AML-193 (cell line): ENCODE measurements at regions not wholly inside any gene's neighbourhood (a gene's known extent, or its start where the extent isn't known, plus 50 kb on each side); places are given as distances from the start of the nearest gene placed in this dataset.
A peak's percentile ranks its signal among the peaks of the same experiment; 100 is the strongest.

Source experiments
- DNase-seq, 2 experiments: peaks; one replicate each; lab custom pipeline; 2025; lab: John Stamatoyannopoulos, UW

DNA sequence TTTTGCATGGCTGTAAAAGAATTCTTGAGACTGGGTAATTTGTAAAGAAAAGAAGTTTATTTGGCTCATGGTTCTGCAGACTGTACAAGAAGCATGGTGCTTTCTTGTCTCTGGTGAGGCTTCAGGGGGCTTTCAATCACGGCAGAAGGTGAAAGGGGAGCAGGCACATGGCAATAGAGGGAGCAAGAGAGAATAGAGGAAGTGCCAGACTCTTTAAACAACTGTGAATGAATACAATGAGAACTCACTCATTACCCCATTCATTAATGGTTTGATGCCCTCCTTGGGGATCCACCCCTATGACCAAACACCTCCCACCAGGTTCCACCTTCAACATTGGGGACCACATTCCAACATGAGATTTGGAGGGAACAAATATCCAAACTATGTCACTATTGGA lies 463.5 kb downstream of the MTX2 start:
- no peak for DNase-seq

DNA sequence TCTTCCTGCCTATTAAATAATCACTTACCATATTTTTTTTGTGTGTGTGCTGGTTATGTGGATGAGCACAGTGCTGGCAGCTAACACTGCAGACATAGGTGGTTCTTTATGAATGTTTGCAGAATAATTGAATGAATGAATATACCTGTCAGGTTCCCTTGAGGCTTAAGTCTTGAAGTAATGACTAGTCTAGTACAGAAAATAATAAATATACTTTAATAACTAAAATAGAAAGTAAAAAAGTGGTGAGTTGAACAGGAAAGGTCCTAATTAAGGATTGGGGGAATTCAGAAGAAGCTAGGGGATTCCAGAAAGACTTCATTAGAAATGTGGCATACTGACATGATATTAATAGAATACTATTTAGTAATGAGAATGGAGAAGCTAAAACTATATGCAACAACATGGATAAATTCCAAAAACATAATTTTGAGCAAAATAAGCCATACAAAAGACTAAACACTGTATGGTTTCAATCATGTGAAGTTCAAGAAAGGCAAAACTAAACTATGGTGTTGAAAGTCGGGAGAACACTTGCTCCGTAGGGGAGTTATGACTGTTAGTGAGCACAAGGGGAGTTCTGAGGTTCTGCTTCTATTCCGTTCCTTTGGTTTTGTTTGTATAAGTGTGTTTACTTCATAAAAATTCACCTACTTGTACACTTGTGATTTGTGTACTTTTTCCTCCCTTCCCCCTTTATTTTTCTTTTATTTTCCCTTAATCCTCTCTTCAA lies 464.6 kb downstream of the MTX2 start:
- no peak for DNase-seq

DNA sequence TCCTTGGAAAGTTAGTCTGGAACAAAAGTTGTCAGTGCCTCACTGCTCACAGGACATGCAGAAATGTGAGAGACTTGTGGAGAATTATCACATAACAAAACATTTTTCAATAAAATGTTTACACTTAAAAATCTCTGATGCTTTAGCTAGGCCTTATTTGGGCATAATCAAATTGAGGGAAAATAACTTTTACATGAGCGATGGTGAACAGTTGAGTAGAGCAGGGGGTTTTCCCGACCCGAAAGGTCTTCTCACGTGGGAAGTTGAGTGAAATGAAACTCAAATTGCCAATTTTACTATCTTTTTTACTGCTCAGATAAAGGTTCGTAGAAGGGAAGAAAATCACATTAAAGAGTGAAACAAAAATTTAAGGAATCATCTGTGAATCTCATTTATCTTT lies 465.6 kb downstream of the MTX2 start:
- no peak for DNase-seq

DNA sequence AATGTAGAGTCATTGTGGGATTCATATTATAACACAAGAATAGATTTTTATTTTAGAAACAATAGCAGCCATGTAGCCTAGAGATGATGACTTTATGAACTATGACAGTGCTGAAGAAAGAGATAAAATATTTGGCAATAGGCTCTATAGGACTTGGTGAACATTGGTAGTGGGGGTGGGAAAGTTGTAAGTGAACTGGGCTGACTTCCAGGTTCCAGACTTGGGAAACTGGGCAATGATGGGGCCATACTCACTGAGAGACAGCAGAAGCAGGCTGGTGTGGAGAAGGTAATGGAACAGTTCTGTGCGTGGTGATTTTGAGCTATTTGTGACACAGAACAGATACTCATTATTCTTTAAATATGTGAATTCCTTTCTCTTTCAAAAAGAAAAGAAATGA lies 470.3 kb upstream of the HNRNPA3 start:
- no peak for DNase-seq

DNA sequence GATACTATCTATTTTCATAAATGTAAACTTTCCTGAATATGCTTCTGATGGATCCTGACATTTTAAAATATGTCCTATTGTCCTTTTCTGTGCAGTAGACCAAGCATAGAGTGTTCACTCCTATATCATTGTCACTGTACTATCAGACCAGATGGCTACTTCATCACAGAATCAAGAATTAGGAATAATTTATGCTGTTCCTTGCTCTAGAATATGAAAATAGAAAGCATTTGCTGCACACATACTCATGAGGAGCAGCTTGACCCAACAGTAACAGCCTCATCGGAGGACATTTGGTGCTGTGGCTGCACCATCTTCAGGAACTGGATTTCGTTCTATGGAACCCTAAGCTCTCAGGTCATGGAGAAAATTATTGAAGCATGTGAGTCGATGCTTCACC lies 468.9 kb upstream of the HNRNPA3 start:
- no peak for DNase-seq

DNA sequence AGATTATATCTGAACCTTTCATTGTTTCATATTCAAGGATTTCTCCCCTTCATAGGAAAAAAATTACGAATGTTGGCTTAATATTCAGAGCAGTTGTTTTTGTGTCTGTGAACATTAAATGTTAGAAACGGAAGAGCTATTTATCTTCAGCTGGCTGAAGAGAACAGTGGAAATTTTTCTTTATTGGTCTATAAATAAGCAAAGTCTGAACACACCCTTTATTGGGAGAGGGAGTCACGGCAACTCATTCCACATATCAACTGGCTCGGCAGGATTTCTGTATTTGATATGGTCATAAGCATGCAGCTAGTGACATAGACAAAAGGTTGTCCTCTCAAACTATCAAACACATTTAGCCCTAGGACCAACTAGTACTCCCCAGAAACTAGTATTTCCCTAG lies 468.4 kb upstream of the HNRNPA3 start:
- no peak for DNase-seq

DNA sequence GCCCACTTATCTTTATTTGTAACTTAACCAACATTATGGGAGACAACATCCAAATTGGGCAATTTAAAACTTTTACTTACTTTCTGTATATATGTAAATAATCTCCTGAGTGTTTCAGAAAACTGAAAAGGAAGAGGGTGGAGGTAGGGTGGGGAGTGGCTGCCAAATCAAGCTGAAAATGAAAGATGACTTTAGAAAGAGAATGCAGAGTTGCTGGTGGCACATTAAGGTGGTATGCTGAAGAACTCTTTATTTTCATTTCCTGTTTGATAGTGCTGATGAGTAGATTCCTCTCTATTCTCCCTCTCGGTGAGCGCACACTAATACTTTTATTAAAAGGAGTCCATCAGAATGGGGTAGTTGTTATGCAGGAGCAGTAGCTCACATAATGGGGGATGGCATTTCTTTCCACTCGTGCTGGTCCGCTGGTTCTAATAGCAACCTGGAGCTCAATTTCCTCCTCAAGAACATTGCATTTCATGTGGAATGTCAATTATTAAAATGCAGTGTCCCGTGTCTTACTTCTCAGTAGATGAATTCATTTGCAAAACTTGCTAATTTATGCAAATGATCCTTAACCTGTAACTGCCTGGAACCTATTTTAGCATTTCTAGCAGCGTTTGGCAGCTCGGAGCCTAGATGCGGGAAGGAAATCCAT lies 466.9 kb upstream of the HNRNPA3 start:
- DNase-seq = no peak

DNA sequence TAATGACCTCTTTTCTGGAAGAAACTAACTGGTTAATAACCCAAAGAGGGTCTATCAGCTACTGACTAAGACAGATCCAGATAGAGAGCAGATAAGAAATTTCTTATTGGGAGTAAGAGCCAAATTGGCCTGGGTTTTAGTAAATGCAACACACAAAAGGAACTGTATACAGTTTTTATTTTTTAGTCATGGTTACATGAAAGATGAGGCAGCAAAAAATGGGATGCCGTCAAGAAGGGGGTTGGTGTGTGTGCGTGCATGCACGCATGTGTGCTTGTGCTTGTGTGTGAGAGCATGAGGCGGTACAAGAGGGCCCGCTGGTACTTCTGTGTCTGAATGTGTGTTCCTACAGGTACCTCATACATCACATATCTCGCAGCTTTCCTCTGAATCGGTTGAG lies 466.2 kb upstream of the HNRNPA3 start:
- DNase-seq = no peak

DNA sequence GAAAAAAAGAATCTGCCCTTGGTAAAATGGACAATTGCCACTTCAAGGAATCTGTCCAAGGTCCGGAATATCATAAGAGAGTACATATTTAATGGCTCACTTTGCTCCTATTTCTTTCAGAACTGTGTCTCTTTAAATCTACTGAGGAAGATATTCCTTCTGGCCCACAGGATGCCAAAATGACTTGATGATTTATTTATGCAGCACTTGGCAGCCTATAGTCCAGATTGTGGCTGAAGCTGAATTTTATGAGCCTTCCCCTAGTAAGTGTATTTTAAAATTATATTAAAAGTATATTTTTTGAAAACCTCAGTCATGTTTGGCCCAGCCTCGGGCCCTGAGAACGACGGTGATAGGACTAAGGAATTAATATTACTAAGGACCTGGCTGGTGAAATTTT lies 465.1 kb upstream of the HNRNPA3 start:
- no peak for DNase-seq

DNA sequence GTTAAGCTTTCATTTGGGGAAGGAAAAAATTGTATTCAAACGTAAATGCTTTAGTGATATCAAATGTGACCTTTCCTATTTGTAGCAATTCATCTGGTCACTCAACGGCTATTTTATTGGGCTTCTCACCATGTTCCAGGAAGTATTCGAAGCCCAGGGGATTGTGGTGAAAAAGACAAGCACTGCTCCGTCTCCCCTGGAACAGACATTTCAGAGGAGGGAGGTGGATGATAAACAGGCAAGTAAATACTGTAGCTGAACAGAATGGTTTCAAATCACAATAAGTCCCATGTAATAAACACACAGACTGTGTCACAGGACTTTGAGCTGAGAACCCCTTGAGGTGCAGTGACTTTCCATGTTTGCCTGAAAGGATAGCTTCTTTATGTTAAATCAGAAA lies 464.7 kb upstream of the HNRNPA3 start:
- no peak for DNase-seq

DNA sequence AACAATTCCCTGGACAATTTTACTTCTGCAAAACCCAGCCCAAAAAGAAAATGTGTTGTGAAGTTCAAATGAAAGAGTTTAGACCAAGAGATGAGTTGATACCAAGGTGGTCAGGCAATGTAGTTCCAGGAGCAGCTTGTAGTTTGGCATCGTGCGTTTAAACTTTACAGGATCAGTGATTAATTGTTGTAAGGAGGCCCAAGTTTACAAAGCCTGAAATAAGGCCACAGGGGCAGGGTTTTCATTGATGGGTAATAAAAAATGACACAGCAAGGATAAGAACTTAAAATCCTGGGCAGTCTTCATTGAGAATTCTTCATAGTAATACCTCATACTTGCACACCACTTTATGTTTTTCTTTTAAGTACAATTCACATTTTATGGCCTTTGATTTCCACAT lies 463.9 kb upstream of the HNRNPA3 start:
- no peak for DNase-seq

DNA sequence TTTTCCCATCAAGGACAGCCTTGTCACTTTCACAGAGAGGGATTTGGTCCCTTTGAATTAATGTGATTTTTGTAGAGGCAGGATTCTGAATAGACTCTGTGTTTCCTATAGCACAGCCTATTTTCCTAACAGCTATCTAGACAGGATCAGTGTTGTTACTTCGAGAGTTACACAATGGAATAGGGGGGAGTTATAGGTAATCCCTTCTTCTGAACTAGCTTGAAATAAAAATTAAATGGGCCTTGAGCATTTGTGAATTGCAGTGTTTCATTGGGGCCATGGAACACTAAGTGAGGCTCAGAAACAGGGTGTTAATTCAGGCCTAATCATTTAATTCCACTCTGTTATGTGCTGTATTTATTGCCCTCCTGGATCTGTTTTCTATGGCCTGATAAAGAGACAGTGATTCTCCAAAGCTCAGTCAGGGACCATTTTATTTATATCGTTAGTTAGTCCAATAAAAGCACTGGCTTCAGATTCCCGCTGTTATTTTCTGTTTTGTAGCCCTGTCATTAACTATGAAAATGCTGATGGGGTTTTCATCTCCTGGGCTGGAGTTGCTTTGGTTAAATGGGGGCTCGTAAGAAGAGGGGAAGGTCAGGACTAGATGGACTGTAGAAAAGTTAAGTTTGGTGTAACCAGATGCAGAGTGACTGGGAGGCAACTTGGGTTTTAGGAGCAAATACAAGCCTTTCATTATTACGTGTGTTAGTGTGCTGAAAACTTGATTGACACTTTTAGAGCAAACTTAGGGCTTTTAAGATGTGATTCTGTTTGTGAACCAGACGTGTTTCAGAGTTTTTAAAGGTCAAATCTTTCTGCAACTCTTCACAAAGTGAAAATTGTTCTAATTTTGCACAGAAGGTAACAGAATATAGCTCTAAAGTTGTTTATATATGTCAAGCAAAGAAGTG lies 461.0 kb upstream of the HNRNPA3 start:
- no peak for DNase-seq

DNA sequence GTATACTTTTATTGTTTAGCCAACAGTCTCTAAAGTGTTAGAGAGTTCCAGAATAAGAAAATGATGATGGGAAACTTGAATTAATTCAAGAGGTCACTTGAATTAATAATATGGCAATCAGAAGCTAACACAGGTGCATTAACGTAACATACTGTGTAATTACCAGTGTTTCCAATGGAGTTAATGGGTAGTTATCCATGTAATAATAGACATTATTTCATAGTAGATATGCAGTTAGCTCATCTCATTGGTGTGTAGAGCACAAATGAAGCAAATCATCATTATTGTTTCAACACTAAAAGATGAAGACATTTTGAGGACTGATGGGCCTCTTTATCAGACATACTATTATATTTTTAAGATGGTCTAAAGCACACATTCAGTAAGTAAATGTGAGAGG lies 460.3 kb upstream of the HNRNPA3 start:
- no peak for DNase-seq

DNA sequence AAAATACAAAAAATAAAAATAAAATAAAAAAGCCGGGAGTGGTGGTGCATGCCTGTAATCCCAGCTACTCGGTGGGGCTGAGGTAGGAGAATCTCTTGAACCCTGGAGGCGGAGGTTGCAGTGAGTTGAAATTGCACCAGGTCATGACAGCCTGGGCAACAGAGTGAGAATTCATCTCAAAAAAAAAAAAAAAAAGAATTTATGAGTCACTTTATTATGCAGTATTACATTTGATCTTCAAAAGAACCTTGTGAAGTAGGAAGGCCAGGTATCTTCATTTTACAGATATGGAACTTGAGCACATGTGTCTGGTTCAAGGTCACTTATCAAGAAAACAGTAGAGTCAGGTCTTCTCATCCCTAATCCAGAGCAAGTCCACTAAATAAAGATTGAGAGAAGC lies 459.4 kb upstream of the HNRNPA3 start:
- no peak for DNase-seq

DNA sequence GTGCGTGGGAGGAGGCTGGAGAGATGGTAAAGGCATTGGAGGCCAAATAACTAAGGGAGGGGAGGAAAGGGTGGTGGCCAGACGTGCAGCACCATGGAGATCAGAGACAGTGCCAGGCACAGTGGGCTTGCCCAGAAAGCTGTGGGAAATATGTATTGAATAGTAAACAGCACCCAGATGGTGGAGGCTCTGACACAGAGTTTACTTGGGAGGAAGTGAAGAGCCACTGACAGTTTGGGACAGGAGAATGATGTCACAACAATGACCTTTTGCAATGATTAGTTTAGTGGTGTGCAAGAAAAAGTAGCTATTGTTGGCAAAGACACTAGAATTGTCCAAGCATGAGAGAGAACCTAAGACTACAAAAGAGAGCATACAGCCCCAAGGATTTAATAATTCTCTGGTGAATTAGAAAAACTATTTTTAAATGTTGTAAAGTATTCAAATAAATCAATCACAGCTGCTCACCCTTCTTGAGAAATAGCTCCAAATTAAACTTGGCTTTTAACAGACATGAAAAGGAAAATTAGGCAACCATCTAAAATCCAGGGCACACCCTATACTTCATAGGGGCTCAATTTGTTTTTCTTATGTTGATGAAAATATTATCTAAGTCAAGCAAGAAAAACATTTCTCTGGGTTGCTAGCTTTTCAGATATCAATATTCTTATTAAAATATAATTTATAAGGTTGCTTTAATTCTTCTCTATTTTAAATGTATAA lies 458.7 kb upstream of the HNRNPA3 start:
- peak; percentile 80 to 83 for DNase-seq

DNA sequence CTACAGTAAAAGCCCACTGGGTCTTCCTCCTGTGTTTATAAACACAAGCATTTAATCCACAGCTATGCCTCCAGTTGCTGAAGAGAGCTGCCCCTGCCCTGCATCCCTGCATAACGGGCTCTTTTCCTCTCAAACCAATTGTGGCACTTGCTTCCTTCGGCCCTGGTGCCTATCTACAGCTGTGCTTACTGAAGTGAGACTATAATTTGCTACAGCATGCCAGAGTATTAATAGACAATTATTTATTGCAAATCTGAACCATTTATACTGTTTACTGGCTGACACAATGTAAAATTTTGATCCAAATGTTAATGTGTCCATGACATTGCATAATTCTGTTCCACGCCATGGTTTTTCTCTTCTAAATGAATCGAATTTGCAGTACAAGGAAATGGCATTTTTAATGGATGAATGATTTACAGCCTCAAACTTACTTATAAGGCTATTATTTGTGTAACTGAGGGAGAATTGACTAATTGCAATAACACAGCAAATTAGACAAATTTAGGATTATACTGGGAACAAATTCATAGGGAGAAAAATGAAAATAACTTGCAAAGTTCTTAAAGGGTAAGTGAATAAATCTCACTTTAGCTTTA lies 457.0 kb upstream of the HNRNPA3 start:
- DNase-seq = no peak

DNA sequence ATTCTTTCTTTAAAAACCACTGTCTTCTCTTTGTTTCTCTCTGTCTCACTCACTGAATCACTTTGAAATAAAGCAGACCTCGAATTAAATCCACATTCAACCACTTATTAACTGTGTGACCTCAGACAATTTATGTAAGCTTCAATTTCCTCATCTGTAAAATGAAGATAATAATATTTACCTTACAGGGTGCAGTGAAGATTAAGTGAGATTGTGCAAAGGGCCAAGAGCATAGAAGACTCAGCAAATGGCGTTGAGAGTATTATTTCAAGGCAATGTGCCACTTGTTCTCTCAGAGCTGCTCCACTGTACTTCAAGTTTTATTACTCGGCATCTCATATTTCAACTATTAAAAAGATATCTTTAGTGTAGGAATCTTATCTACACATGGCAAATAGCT lies 454.2 kb upstream of the HNRNPA3 start:
- no peak for DNase-seq

DNA sequence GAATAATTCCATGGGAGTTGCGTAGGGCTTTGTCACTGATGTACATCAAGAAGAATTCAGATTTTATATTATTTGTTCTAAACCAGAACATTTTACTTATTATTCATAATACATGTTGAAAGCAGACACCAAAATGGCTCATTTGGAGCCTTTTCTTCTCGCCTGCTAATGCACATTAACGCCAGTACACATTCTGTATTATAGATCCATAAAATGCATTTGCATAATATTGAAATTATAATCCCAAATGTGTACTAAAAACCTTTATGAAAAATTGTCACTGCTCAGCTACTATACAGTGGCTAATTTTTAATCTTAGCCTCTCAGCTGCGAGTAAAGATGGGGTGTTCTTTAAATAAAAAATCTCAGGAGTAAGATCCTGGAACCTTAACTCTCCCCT lies 452.2 kb upstream of the HNRNPA3 start:
- DNase-seq = no peak

DNA sequence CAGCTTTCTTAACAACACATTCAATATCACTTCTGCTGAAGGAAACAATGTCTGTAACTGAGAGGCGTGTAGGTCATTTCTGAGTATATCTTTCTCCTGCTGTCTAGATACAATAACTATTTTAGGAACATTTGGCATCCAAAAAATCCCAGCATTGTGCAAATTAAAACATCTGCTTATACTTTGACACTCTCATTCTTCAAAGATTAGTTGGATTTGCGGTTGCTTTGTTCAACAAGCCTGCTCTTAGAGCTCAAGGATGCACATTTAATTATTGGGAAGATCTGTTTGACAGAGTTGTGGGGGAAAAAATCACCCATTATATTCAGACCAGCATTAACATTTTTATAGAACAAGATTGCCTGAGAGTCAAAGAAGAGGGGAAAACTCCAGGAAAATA lies 449.5 kb upstream of the HNRNPA3 start:
- no peak for DNase-seq

DNA sequence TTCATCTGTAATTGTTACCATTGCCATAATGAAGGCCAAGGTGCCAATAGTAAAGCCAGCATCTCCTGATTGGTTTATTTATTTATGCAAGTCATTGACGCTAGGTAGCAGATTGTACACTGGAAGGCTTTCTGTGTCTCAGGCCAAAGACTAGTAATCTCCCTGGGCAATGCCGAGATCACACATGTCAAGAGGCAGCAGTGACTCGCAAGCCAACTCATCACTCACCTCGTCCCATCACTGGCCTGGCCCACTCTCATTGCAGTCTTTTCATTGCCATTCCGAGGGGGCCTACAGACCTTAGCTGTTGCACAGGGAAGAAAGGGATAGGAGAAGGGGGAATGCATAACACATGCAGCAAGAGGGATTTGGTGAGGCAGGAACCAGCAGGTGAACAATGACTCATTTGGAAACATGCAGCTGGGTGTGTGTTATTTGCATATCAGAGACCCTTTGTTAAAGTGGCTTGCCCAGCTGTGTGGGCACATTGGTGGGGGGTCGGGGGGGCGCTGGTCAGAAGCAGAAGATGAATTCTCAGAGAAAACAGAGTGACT lies 448.7 kb upstream of the HNRNPA3 start:
- peak; percentile 20 to 65 for DNase-seq

DNA sequence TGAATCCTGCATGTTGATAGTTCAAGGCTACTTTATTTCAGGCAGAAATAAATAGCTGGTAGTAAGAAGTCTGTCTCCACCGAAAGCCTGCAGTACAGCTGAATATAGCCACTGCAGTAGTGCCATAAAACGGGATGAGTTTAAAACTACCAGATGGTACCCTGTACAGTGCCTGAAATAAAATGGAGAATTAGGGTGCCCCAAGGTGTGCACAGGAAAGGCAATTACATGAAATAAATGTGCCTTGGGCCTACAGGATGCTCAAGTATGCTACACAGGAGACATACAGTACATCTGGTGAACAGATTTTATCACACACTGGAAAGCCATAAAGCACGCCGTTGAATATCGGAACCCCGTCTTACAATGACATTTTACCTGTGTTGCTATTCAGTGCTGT lies 447.7 kb upstream of the HNRNPA3 start:
- no peak for DNase-seq

DNA sequence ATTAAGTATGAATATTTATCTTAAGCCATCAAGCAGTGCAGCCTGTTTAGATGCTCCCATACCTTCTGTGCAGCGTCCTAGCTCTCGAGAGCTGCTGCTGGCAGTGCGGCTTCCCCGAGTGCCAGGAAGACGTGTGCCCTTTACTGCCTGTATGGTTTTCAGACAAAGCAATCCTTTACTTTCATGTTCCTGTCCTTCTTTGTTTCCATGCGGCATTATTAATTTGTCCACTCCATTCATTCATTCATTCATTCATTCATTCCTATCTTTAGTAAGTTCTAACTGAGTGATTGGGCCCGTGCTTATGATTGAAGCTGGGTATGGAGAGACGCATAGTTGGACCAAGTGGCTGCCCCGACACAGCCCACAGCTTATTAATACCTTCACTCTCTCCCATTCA lies 446.6 kb upstream of the HNRNPA3 start:
- no peak for DNase-seq
